ENCODE measurements at regions not wholly inside any gene's neighbourhood (a gene's known extent, or its start where the extent isn't known, plus 50 kb on each side); places are given as distances from the start of the nearest gene placed in this dataset.

- TF ChIP-seq CTCF (IDR thresholded peaks at IDR 0.05), result peak; percentile 38 to 77 (median 74)
- no peak for TF ChIP-seq POLR2A (IDR thresholded peaks at IDR 0.05)
Observed at GRCh38 chr21:41068967-41069642, 98.9 kb upstream of the BACE2 start.

Measured in testis (tissue), 2 donors.